ENCODE measurements at regions not wholly inside any gene's neighbourhood (a gene's known extent, or its start where the extent isn't known, plus 50 kb on each side); places are given as distances from the start of the nearest gene placed in this dataset.

DNA sequence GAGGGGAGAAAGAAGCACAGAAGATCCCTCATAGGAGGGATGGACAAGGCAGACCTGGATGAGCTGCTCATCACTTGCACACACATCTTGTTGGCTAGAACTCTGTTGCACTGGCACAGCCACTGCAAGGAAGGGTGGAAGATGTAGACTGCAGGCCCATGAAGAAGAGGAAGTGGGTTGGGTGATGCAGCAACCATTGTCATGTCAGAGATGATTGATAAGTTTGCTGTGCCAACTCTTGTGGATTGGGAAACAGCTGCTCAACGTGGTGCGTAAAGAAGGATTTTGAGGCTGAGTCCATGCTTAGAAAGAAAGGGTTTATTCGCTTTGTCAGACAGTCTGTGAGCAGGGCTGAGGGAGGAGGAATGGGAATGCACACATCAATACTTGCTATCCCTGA lies 161.4 kb upstream of the MPHOSPH6 start (continued):
- no peak for TF ChIP-seq TEAD1 (CRISPR knock-in tag; IDR thresholded peaks at IDR 0.05)

DNA sequence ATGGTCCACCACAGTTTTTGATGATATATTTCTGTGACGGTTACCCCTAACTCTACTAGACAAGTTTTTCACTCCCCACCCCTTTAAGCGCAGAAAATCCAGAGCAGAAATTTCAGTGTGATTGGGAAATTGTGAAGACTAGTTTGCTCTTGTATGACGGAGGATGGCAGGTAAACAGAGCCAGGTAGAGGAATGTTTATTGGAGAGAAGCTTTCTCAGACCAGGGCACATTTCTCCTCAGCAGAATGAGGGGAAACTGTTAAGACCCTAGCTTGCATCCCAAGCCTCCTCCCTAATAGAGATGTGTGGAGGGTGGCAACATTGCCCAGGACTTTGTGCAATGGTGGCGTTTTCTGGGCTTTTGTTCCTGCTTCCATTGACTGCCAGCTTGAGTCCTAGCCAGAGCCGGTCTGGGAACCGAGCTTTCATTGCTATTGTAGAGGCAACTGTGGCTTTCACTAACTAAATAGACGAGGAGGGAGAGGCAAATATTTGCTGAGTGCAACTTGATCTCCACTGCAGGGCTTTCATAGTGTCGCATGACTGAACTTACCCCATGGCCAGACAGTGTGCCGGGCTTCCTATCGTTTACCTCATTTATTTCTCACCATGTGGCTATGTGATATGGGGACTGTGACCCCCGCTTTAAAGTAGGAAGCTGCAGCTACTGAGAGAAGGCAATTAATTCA lies 159.6 kb upstream of the MPHOSPH6 start:
- Mint-ChIP-seq H3K4me1 (peaks cover 7% of the 10 kb centered on the region; the same call in 1 of the 2 replicates), H3K9me3 (peaks cover 2% of the 10 kb centered on the region), H3K27ac (no peak overlapping the region), H3K36me3 (no peaks in the 10 kb centered on the region), H3K4me3 (no peak overlapping the region), H3K27me3 (ENCODE audit: low read depth) (no peaks in the 10 kb centered on the region)
- ChIA-PET CTCF (interaction anchor here (1.9 kb wide), 1 partner anchor 15 kb away, joined by 7 read pairs; no protein-coding TSS in a partner anchor), POLR2A (no interaction called here)
- TF ChIP-seq, protein P1, sequence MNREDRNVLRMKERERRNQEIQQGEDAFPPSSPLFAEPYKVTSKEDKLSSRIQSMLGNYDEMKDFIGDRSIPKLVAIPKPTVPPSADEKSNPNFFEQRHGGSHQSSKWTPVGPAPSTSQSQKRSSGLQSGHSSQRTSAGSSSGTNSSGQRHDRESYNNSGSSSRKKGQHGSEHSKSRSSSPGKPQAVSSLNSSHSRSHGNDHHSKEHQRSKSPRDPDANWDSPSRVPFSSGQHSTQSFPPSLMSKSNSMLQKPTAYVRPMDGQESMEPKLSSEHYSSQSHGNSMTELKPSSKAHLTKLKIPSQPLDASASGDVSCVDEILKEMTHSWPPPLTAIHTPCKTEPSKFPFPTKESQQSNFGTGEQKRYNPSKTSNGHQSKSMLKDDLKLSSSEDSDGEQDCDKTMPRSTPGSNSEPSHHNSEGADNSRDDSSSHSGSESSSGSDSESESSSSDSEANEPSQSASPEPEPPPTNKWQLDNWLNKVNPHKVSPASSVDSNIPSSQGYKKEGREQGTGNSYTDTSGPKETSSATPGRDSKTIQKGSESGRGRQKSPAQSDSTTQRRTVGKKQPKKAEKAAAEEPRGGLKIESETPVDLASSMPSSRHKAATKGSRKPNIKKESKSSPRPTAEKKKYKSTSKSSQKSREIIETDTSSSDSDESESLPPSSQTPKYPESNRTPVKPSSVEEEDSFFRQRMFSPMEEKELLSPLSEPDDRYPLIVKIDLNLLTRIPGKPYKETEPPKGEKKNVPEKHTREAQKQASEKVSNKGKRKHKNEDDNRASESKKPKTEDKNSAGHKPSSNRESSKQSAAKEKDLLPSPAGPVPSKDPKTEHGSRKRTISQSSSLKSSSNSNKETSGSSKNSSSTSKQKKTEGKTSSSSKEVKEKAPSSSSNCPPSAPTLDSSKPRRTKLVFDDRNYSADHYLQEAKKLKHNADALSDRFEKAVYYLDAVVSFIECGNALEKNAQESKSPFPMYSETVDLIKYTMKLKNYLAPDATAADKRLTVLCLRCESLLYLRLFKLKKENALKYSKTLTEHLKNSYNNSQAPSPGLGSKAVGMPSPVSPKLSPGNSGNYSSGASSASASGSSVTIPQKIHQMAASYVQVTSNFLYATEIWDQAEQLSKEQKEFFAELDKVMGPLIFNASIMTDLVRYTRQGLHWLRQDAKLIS (CRISPR knock-in tag; IDR thresholded peaks at IDR 0.05; ENCODE audit: borderline replicate concordance): no peak
- TF ChIP-seq GABPB1 (CRISPR knock-in tag; IDR thresholded peaks at IDR 0.05): peak; percentile 93
- ATAC-seq (peak; percentile 73), DNase-seq (ENCODE audit: low spot score) (no peak)

DNA sequence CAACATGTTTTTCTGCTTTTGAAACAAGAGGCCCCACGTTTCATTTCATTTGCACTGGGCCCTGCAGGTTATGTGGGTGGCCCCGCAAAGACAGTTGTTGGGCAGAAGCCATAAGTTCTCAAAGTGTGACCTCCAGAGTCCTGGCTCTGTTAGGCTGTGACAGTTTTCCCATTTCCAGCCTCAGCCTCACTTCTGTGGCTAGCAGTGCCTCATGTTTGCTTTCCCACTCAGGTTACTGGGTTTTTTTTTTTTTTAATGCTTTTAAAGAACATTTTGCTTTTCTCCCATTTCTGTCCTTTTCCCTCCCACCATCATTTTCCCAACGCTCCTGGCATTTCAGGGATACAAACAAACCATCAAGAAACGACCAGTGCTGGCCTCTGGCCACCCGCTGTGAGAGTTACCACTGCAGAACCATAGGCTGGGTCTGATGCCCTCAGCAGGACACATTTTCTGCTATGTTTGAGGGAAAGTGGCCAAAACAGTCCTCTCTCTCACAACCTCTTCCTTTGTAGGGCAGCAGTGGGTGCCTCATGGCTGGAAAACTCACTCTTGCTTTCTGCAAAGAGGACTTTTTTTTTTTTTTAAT lies 159.0 kb upstream of the MPHOSPH6 start:
- peaks cover 3% of the 10 kb centered on the region; the same call in 1 of the 2 replicates for H3K36me3 Mint-ChIP-seq
- H3K27ac Mint-ChIP-seq: no peak overlapping the region
- TF ChIP-seq, protein P2, sequence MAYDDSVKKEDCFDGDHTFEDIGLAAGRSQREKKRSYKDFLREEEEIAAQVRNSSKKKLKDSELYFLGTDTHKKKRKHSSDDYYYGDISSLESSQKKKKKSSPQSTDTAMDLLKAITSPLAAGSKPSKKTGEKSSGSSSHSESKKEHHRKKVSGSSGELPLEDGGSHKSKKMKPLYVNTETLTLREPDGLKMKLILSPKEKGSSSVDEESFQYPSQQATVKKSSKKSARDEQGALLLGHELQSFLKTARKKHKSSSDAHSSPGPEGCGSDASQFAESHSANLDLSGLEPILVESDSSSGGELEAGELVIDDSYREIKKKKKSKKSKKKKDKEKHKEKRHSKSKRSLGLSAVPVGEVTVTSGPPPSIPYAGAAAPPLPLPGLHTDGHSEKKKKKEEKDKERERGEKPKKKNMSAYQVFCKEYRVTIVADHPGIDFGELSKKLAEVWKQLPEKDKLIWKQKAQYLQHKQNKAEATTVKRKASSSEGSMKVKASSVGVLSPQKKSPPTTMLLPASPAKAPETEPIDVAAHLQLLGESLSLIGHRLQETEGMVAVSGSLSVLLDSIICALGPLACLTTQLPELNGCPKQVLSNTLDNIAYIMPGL (CRISPR knock-in tag; IDR thresholded peaks at IDR 0.05): no peak
- TF ChIP-seq ZNF121 (CRISPR knock-in tag; IDR thresholded peaks at IDR 0.05) (no peak), EMX1 (CRISPR knock-in tag; IDR thresholded peaks at IDR 0.05) (no peak), IRF2 (CRISPR knock-in tag; IDR thresholded peaks at IDR 0.05; ENCODE audit: borderline replicate concordance, low read depth) (no peak), JAZF1 (CRISPR knock-in tag; IDR thresholded peaks at IDR 0.05) (no peak)
- TF ChIP-seq, protein P3, sequence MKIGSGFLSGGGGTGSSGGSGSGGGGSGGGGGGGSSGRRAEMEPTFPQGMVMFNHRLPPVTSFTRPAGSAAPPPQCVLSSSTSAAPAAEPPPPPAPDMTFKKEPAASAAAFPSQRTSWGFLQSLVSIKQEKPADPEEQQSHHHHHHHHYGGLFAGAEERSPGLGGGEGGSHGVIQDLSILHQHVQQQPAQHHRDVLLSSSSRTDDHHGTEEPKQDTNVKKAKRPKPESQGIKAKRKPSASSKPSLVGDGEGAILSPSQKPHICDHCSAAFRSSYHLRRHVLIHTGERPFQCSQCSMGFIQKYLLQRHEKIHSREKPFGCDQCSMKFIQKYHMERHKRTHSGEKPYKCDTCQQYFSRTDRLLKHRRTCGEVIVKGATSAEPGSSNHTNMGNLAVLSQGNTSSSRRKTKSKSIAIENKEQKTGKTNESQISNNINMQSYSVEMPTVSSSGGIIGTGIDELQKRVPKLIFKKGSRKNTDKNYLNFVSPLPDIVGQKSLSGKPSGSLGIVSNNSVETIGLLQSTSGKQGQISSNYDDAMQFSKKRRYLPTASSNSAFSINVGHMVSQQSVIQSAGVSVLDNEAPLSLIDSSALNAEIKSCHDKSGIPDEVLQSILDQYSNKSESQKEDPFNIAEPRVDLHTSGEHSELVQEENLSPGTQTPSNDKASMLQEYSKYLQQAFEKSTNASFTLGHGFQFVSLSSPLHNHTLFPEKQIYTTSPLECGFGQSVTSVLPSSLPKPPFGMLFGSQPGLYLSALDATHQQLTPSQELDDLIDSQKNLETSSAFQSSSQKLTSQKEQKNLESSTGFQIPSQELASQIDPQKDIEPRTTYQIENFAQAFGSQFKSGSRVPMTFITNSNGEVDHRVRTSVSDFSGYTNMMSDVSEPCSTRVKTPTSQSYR (CRISPR knock-in tag; IDR thresholded peaks at IDR 0.05): no peak
- POLR2A ChIA-PET: no interaction called here
- CTCF ChIA-PET: no interaction called here
- H3K4me3 Mint-ChIP-seq: no peak overlapping the region
- DNase-seq (ENCODE audit: low spot score): no peak
- peaks cover 6% of the 10 kb centered on the region for H3K9me3 Mint-ChIP-seq
- no peaks in the 10 kb centered on the region for H3K27me3 Mint-ChIP-seq (ENCODE audit: low read depth)
- no peak for ATAC-seq
- H3K4me1 Mint-ChIP-seq: peaks cover 7% of the 10 kb centered on the region; the same call in 1 of the 2 replicates

DNA sequence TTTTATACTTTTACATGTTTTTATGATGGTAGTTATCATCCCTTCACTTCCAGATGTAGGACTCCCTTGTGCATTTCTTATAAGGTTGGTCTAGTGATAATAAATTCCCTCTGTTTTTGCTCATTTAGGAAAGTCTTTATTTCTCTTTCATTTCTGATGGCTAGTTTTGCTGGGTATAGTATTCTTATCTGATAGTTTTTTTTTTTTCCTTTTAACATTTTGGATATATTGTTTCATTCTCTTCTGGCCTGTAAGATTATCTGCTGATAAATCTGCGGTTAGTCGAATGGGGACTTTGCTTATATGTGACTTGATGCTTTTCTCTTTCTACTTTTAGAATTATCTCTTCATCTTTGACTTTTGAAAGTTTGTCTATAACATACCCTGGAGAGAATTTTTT lies 153.1 kb upstream of the MPHOSPH6 start:
- no peak for ATAC-seq
- no peak for TF ChIP-seq CREB1 (CRISPR knock-in tag; IDR thresholded peaks at IDR 0.05)
- TF ChIP-seq ZBTB21 (CRISPR knock-in tag; IDR thresholded peaks at IDR 0.05; ENCODE audit: borderline replicate concordance): no peak
- no peak overlapping the region for H3K4me3 Mint-ChIP-seq

More for the DNA sequence above, 153.1 kb upstream of the MPHOSPH6 start:
- CTCF ChIA-PET: no interaction called here
- Mint-ChIP-seq H3K36me3 (peaks cover 10% of the 10 kb centered on the region; the same call in 1 of the 2 replicates), H3K9me3 (peaks cover 25% of the 10 kb centered on the region), H3K27ac (no peak overlapping the region), H3K4me1 (no peaks in the 10 kb centered on the region), H3K27me3 (ENCODE audit: low read depth) (no peaks in the 10 kb centered on the region)
- DNase-seq (ENCODE audit: low spot score): no peak
- POLR2A ChIA-PET: no interaction called here
